ENCODE measurements at regions not wholly inside any gene's neighbourhood (a gene's known extent, or its start where the extent isn't known, plus 50 kb on each side); places are given as distances from the start of the nearest gene placed in this dataset.

DNA sequence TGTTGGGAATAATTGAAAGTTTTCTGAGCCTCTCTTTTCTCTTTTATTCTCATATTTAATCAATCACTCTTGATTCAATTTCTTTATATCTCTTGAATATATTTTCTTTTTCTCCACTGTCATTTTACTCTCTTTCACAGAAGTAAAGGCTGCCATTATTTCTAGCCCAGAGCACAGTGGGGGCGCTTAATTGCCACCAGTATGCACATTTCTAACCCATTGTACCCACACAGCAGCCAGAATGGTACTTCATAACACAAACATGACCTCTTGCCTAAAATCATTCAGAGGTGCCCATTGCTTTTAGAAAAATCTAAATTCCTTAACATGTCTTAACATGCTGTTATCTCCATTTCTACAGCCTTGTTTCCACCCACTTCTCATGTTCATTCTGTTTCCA, 190.2 kb upstream of the LMO3 start:
- no peak for TF ChIP-seq REST (IDR thresholded peaks at IDR 0.05; ENCODE audit: insufficient read depth in 1 of 2, low read depth in 2 of 2, low read length in 1 of 2)
- TF ChIP-seq, protein P1, sequence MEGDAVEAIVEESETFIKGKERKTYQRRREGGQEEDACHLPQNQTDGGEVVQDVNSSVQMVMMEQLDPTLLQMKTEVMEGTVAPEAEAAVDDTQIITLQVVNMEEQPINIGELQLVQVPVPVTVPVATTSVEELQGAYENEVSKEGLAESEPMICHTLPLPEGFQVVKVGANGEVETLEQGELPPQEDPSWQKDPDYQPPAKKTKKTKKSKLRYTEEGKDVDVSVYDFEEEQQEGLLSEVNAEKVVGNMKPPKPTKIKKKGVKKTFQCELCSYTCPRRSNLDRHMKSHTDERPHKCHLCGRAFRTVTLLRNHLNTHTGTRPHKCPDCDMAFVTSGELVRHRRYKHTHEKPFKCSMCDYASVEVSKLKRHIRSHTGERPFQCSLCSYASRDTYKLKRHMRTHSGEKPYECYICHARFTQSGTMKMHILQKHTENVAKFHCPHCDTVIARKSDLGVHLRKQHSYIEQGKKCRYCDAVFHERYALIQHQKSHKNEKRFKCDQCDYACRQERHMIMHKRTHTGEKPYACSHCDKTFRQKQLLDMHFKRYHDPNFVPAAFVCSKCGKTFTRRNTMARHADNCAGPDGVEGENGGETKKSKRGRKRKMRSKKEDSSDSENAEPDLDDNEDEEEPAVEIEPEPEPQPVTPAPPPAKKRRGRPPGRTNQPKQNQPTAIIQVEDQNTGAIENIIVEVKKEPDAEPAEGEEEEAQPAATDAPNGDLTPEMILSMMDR (IDR thresholded peaks at IDR 0.05): no peak
- TF ChIP-seq SIN3A (IDR thresholded peaks at IDR 0.05; ENCODE audit: borderline replicate concordance, insufficient read depth, low read depth, low read length): no peak
- TF ChIP-seq POLR2AphosphoS5 (IDR thresholded peaks at IDR 0.05; ENCODE audit: low read depth, low read length): no peak

Measured in Panc1 (cell line).